ENCODE measurements at regions not wholly inside any gene's neighbourhood (a gene's known extent, or its start where the extent isn't known, plus 50 kb on each side); places are given as distances from the start of the nearest gene placed in this dataset.

GRCh38 chr14:42565556-42565955, 958.9 kb downstream of the LRFN5 start:
- H3K9me3 ChIP-seq (ENCODE audit: control insufficient read depth, insufficient read depth, low read length): 0 out of 2 replicates have a peak, but pooled peaks cover 2% of the 10 kb centered on the region
- no peak overlapping the region for H2AK9ac ChIP-seq (replicated peaks; ENCODE audit: low read depth, low read length, poor library complexity)
- intact Hi-C loops (cut with micrococcal nuclease): no loop called here
- no peak overlapping the region for H3K14ac ChIP-seq (replicated peaks; ENCODE audit: low read depth, low read length)
- H2BK5ac ChIP-seq (ENCODE audit: low read depth, low read length, poor library complexity, severe bottlenecking): no peak overlapping the region
- POLR2A ChIA-PET (ENCODE audit: unreplicated experiment): no interaction called here
- H3K27me3 ChIP-seq (ENCODE audit: control insufficient read depth, insufficient read depth, low read length): no peaks in the 10 kb centered on the region
- H3K23ac ChIP-seq (ENCODE audit: low read depth, low read length): no peak overlapping the region
- no peaks in the 10 kb centered on the region for H3K9me1 ChIP-seq (ENCODE audit: insufficient read depth, low read length)
- H2AK5ac ChIP-seq (ENCODE audit: low read depth, low read length): no peak overlapping the region
- no peak overlapping the region for H2BK120ac ChIP-seq (ENCODE audit: low read depth, low read length)
- H3K4me1 ChIP-seq (ENCODE audit: control insufficient read depth, insufficient read depth, low read length): no peaks in the 10 kb centered on the region
- H4K20me1 ChIP-seq (ENCODE audit: insufficient read depth, low read length): no peaks in the 10 kb centered on the region
- H4K91ac ChIP-seq (ENCODE audit: insufficient read depth, low read depth, low read length): no peak overlapping the region
- no peak overlapping the region for H3K4me3 ChIP-seq (ENCODE audit: insufficient read depth, low read depth, low read length)
- H3K56ac ChIP-seq (ENCODE audit: extremely low read depth, insufficient read depth, low read length): no peak overlapping the region
- no peak overlapping the region for H3K18ac ChIP-seq (ENCODE audit: low read depth, low read length)
- H2BK15ac ChIP-seq (ENCODE audit: low read depth, low read length): no peak overlapping the region
- H4K8ac ChIP-seq (ENCODE audit: low read depth in 2 of 2, low read length in 2 of 2): no peak overlapping the region
- TF ChIP-seq CEBPB (IDR thresholded peaks at IDR 0.05; ENCODE audit: low read depth, low read length): no peak
- no peak for TF ChIP-seq RAD21 (IDR thresholded peaks at IDR 0.05; ENCODE audit: low read length)
- no peak for TF ChIP-seq CTCF (conservative IDR thresholded peaks at IDR 0.05; ENCODE audit: low read depth, low read length)
- no peak for TF ChIP-seq BHLHE40 (IDR thresholded peaks at IDR 0.05; ENCODE audit: low read depth, low read length)
- TF ChIP-seq CHD1 (IDR thresholded peaks at IDR 0.05; ENCODE audit: low read depth, low read length): no peak
- no peak for TF ChIP-seq RCOR1 (IDR thresholded peaks at IDR 0.05; ENCODE audit: insufficient replicate concordance, low read length)
- TF ChIP-seq, protein P1, sequence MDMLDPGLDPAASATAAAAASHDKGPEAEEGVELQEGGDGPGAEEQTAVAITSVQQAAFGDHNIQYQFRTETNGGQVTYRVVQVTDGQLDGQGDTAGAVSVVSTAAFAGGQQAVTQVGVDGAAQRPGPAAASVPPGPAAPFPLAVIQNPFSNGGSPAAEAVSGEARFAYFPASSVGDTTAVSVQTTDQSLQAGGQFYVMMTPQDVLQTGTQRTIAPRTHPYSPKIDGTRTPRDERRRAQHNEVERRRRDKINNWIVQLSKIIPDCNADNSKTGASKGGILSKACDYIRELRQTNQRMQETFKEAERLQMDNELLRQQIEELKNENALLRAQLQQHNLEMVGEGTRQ (IDR thresholded peaks at IDR 0.05; ENCODE audit: low read depth, low read length): no peak
- TF ChIP-seq MAZ (IDR thresholded peaks at IDR 0.05; ENCODE audit: borderline replicate concordance, low read depth, low read length): no peak
- TF ChIP-seq ELK1 (IDR thresholded peaks at IDR 0.05; ENCODE audit: borderline replicate concordance, low read depth, low read length): no peak
- TF ChIP-seq MXI1 (IDR thresholded peaks at IDR 0.05; ENCODE audit: borderline replicate concordance, low read depth, low read length): no peak
- no peak for TF ChIP-seq POLR2A (IDR thresholded peaks at IDR 0.05; ENCODE audit: low read depth, low read length)
- TF ChIP-seq RFX5 (IDR thresholded peaks at IDR 0.05; ENCODE audit: low read depth, low read length): no peak
- no peak for TF ChIP-seq SMC3 (IDR thresholded peaks at IDR 0.05; ENCODE audit: low read depth, low read length)
- TF ChIP-seq NFE2L2 (IDR thresholded peaks at IDR 0.05; ENCODE audit: low read depth, low read length): no peak
- no peak overlapping the region for H3K9ac ChIP-seq (ENCODE audit: low read depth, low read length)
- H3K79me1 ChIP-seq (ENCODE audit: low read depth in 1 of 2, low read length in 2 of 2): no peaks in the 10 kb centered on the region
- no peak overlapping the region for H3K27ac ChIP-seq (ENCODE audit: insufficient read depth, low read length)
- H3K4ac ChIP-seq (ENCODE audit: low read depth, low read length): no peak overlapping the region
- in situ Hi-C loops (cut with MboI; ENCODE audit: low sequenced_read_pairs): no loop called here
- H2AFZ ChIP-seq (replicated peaks; ENCODE audit: low read length, poor library complexity): no peak overlapping the region
- H3K36me3 ChIP-seq (ENCODE audit: control insufficient read depth, insufficient read depth, low read length): no peaks in the 10 kb centered on the region
- CTCF ChIA-PET: no interaction called here
- H4K5ac ChIP-seq (ENCODE audit: low read depth, low read length): no peak overlapping the region
- no peak overlapping the region for H3K4me2 ChIP-seq (ENCODE audit: low read depth, low read length)
- no peak for ATAC-seq (ENCODE audit: low read depth)
- DNase-seq: no peak
- H2BK20ac ChIP-seq (ENCODE audit: low read depth, low read length): no peak overlapping the region
- dilution Hi-C loops (cut with HindIII; ENCODE audit: low sequenced_read_pairs, unreplicated experiment): no loop called here
- no TSS peak for BruUV-seq (replicated peaks)
